ENCODE measurements at regions not wholly inside any gene's neighbourhood (a gene's known extent, or its start where the extent isn't known, plus 50 kb on each side); places are given as distances from the start of the nearest gene placed in this dataset.

- no peak for TF ChIP-seq POLR2AphosphoS5 (IDR thresholded peaks at IDR 0.05)
- no peak for TF ChIP-seq CTCF (IDR thresholded peaks at IDR 0.05)
- no peak for TF ChIP-seq POLR2A (IDR thresholded peaks at IDR 0.05)
Observed at GRCh38 chr9:134216449-134216951, 52.1 kb upstream of the RNU6ATAC start.
